Loucy (cell line): ENCODE measurements at regions not wholly inside any gene's neighbourhood (a gene's known extent, or its start where the extent isn't known, plus 50 kb on each side); places are given as distances from the start of the nearest gene placed in this dataset.

Experiments
- EZH2phosphoT487 ChIP-seq: fragments of 200-600 bp; IDR thresholded peaks from 2 replicates; pipeline ENCODE4 v1.6.1; 2018; ENCODE audit warnings: antibody characterized with exemption, mild to moderate bottlenecking, moderate library complexity, borderline replicate concordance
- TF ChIP-seq, protein P1 (sequence below): fragments of 200-600 bp; sonication (generic); conservative IDR thresholded peaks from 2 replicates; pipeline ENCODE4 v1.5.1; 2014; ENCODE audit warnings: mild to moderate bottlenecking, antibody characterized with exemption, low read length

DNA sequence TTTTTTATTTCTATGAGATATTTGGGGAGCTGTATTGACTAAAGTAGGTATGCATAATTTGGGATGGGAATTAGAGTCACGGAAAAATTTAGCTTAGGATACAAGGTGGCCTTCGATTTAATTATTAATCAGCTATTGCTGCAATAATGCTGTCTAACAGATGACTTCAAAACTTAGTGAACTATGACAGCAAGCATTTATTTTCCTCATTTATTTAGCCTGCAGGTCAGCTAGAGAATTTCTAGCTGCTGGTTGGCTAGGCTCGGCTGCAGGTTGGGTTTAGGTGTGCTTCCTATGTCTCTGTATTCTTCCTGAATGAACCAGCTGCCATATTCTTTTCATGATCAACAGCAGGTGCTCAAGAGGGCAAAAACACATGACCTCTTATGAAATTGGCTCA, 181.8 kb upstream of the RAG2 start:
- TF ChIP-seq, protein P1, sequence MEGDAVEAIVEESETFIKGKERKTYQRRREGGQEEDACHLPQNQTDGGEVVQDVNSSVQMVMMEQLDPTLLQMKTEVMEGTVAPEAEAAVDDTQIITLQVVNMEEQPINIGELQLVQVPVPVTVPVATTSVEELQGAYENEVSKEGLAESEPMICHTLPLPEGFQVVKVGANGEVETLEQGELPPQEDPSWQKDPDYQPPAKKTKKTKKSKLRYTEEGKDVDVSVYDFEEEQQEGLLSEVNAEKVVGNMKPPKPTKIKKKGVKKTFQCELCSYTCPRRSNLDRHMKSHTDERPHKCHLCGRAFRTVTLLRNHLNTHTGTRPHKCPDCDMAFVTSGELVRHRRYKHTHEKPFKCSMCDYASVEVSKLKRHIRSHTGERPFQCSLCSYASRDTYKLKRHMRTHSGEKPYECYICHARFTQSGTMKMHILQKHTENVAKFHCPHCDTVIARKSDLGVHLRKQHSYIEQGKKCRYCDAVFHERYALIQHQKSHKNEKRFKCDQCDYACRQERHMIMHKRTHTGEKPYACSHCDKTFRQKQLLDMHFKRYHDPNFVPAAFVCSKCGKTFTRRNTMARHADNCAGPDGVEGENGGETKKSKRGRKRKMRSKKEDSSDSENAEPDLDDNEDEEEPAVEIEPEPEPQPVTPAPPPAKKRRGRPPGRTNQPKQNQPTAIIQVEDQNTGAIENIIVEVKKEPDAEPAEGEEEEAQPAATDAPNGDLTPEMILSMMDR = no peak
- no peak for TF ChIP-seq EZH2phosphoT487
